SK-N-SH (cell line): ENCODE measurements at regions not wholly inside any gene's neighbourhood (a gene's known extent, or its start where the extent isn't known, plus 50 kb on each side); places are given as distances from the start of the nearest gene placed in this dataset.

Experiments
- CTCF ChIP-seq: fragments of 200-600 bp; sonication (generic); IDR thresholded peaks from 2 replicates; pipeline ENCODE4 v1.6.1; 2017; ENCODE audit warnings: antibody characterized with exemption, mild to moderate bottlenecking, moderate library complexity
- RXRA ChIP-seq: IDR thresholded peaks from 2 replicates; pipeline ENCODE4 v1.4.0; 2012; ENCODE audit warnings: low read depth, mild to moderate bottlenecking, borderline replicate concordance
- TAF1 ChIP-seq: IDR thresholded peaks from 2 replicates; pipeline ENCODE4 v1.6.1; 2012; ENCODE audit warnings: low read depth, mild to moderate bottlenecking, low read length, moderate library complexity, borderline replicate concordance

- TF ChIP-seq TAF1 = no peak
- no peak for TF ChIP-seq CTCF
- no peak for TF ChIP-seq RXRA
Observed at GRCh38 chr2:10209406-10209935, 86.9 kb downstream of the RRM2 start.
